ENCODE measurements at regions not wholly inside any gene's neighbourhood (a gene's known extent, or its start where the extent isn't known, plus 50 kb on each side); places are given as distances from the start of the nearest gene placed in this dataset.

DNA sequence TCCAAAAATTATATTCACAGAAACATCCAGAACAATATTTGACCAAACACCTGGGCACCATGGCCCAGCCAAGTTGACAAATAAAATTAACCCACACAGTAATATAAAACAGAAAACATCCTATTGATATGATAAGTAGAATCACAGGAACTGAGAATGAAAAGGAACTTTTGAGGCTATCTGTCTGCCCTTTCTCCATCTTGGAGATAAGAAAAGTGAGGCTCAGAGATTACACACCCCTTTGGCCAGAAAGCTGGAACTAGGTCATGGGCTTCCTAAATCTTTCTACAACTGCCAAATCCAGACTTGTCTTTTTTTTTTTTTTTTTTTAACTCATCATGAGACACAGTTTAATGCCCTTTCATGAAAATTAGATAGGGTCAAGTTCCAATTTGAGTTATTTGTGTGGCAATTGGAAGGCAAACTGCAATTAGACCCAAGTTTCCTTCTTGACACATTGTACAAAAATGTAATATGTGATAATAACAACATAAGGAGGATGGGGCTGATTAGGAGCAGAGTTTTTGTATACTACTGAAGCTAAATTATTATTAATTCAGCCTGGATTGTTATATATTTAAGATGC, 137.2 kb downstream of the RPL22L1 start:
- ChIA-PET POLR2A (no interaction called here), CTCF (no interaction called here)
- DNase-seq (ENCODE audit: low read depth, low spot score) (no peak), FAIRE-seq (no peak)
- no peaks in the 10 kb centered on the region for H4K20me1 ChIP-seq (replicated peaks; ENCODE audit: control insufficient read depth, extremely low read depth, insufficient read depth, low read length)
- no peak overlapping the region for H3K9ac ChIP-seq (replicated peaks; ENCODE audit: extremely low read depth, insufficient read depth, low read length)
- intact Hi-C loops (cut with micrococcal nuclease) (no loop called here), dilution Hi-C loops (cut with MboI; ENCODE audit: extremely low pct_ligation_motif_present, low sequenced_read_pairs) (no loop called here)
- no peak overlapping the region for H3K27ac ChIP-seq (ENCODE audit: insufficient read depth, low read depth, low read length)
- no peaks in the 10 kb centered on the region for H3K9me1 ChIP-seq (replicated peaks; ENCODE audit: control insufficient read depth, extremely low read depth, insufficient read depth, low read length)
- no peak overlapping the region for H2AFZ ChIP-seq (ENCODE audit: low read depth, low read length)
- H3K4me1 ChIP-seq (ENCODE audit: control insufficient read depth, extremely low read depth, insufficient read depth, low read length) = peaks cover 2% of the 10 kb centered on the region
- BruUV-seq (replicated peaks) = no TSS peak
- H3K4me2 ChIP-seq (ENCODE audit: insufficient read depth, low read length) = no peak overlapping the region
- TF ChIP-seq, protein P1, sequence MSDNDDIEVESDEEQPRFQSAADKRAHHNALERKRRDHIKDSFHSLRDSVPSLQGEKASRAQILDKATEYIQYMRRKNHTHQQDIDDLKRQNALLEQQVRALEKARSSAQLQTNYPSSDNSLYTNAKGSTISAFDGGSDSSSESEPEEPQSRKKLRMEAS (IDR thresholded peaks at IDR 0.05; ENCODE audit: insufficient read depth, insufficient read length) = no peak
- peak; percentile 38 for TF ChIP-seq GATA2 (IDR thresholded peaks at IDR 0.05; ENCODE audit: insufficient read depth, insufficient read length, low read depth, low read length)
- no peaks in the 10 kb centered on the region for H3K36me3 ChIP-seq (ENCODE audit: control insufficient read depth in 2 of 2, extremely low read depth in 1 of 2, insufficient read depth in 2 of 2, low read length in 2 of 2)
- no peaks in the 10 kb centered on the region for H3K27me3 ChIP-seq (ENCODE audit: control insufficient read depth in 2 of 2, insufficient read depth in 2 of 2, low read length in 2 of 2)
- H3K9me3 ChIP-seq (replicated peaks; ENCODE audit: control insufficient read depth, insufficient read depth, low read length) = no peaks in the 10 kb centered on the region
- no peaks in the 10 kb centered on the region for H3K79me2 ChIP-seq (ENCODE audit: control insufficient read depth, insufficient read depth, low read length)
- no peak overlapping the region for H3K4me3 ChIP-seq (replicated peaks in 1 of 3; ENCODE audit: insufficient read depth in 1 of 3, low read depth in 1 of 3, low read length in 3 of 3)

DNA sequence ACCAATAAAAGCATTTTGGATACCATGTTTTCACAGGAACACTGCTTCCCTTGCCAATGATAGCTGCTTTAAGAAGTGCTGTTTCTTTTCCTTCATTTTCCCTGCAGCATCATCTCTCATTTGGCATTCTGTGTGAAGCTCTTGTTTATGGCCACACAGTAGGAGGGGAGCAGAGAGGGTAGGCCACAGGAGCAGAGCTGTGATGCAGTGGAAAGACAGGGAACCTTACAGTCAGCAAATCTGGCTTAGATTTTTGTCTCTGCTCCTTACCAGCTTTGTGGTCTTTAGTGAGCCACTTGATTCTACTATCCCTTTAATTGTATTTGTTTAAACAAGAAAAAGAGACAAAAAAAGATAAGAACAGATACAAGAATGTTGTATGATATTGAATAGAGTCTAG, 138.7 kb downstream of the RPL22L1 start:
- Histone ChIP-seq H3K4me1 (ENCODE audit: control insufficient read depth, extremely low read depth, insufficient read depth, low read length) (peaks cover 17% of the 10 kb centered on the region), H3K36me3 (ENCODE audit: control insufficient read depth in 2 of 2, extremely low read depth in 1 of 2, insufficient read depth in 2 of 2, low read length in 2 of 2) (no peaks in the 10 kb centered on the region), H3K4me3 (replicated peaks in 1 of 3; ENCODE audit: insufficient read depth in 1 of 3, low read depth in 1 of 3, low read length in 3 of 3) (no peak overlapping the region), H2AFZ (ENCODE audit: low read depth, low read length) (no peak overlapping the region), H3K4me2 (ENCODE audit: insufficient read depth, low read length) (no peak overlapping the region), H4K20me1 (replicated peaks; ENCODE audit: control insufficient read depth, extremely low read depth, insufficient read depth, low read length) (no peaks in the 10 kb centered on the region), H3K9me3 (replicated peaks; ENCODE audit: control insufficient read depth, insufficient read depth, low read length) (no peaks in the 10 kb centered on the region), H3K9ac (replicated peaks; ENCODE audit: extremely low read depth, insufficient read depth, low read length) (no peak overlapping the region), H3K79me2 (ENCODE audit: control insufficient read depth, insufficient read depth, low read length) (no peaks in the 10 kb centered on the region), H3K27ac (ENCODE audit: insufficient read depth, low read depth, low read length) (no peak overlapping the region), H3K9me1 (replicated peaks; ENCODE audit: control insufficient read depth, extremely low read depth, insufficient read depth, low read length) (no peaks in the 10 kb centered on the region), H3K27me3 (ENCODE audit: control insufficient read depth in 2 of 2, insufficient read depth in 2 of 2, low read length in 2 of 2) (no peaks in the 10 kb centered on the region)
- no TSS peak for BruUV-seq (replicated peaks)
- DNase-seq (ENCODE audit: low read depth, low spot score) (no peak), FAIRE-seq (no peak)
- dilution Hi-C loops (cut with MboI; ENCODE audit: extremely low pct_ligation_motif_present, low sequenced_read_pairs) = no loop called here
- ChIA-PET POLR2A (no interaction called here), CTCF (interaction anchor here (0.7 to 1.3 kb wide), 2 partner anchors 80 to 296 kb away, joined by 4 read pairs; no protein-coding TSS in a partner anchor)
- intact Hi-C loops (cut with micrococcal nuclease) = no loop called here
- TF ChIP-seq POLR2A (IDR thresholded peaks at IDR 0.05; ENCODE audit: low read depth, low read length) (no peak), EZH2 (IDR thresholded peaks at IDR 0.05; ENCODE audit: borderline replicate concordance, low read depth, low read length, severe bottlenecking) (no peak), JUN (IDR thresholded peaks at IDR 0.05; ENCODE audit: borderline replicate concordance, insufficient read depth, insufficient read length, low read depth) (no peak), GATA2 (IDR thresholded peaks at IDR 0.05; ENCODE audit: insufficient read depth, insufficient read length, low read depth, low read length) (no peak), POLR2AphosphoS5 (IDR thresholded peaks at IDR 0.05; ENCODE audit: insufficient read depth, low read depth, low read length) (no peak), MYC (IDR thresholded peaks at IDR 0.05; ENCODE audit: low read depth, low read length) (no peak), FOS (IDR thresholded peaks at IDR 0.05; ENCODE audit: borderline replicate concordance, insufficient read depth, low read length) (no peak)
- TF ChIP-seq, protein P2, sequence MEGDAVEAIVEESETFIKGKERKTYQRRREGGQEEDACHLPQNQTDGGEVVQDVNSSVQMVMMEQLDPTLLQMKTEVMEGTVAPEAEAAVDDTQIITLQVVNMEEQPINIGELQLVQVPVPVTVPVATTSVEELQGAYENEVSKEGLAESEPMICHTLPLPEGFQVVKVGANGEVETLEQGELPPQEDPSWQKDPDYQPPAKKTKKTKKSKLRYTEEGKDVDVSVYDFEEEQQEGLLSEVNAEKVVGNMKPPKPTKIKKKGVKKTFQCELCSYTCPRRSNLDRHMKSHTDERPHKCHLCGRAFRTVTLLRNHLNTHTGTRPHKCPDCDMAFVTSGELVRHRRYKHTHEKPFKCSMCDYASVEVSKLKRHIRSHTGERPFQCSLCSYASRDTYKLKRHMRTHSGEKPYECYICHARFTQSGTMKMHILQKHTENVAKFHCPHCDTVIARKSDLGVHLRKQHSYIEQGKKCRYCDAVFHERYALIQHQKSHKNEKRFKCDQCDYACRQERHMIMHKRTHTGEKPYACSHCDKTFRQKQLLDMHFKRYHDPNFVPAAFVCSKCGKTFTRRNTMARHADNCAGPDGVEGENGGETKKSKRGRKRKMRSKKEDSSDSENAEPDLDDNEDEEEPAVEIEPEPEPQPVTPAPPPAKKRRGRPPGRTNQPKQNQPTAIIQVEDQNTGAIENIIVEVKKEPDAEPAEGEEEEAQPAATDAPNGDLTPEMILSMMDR (IDR thresholded peaks at IDR 0.05; ENCODE audit: extremely low read depth in 1 of 2, insufficient read depth in 1 of 2, low read depth in 1 of 2, low read length in 2 of 2) = no peak
- TF ChIP-seq, protein P1 (IDR thresholded peaks at IDR 0.05; ENCODE audit: insufficient read depth, insufficient read length) = no peak
